ENCODE measurements at regions not wholly inside any gene's neighbourhood (a gene's known extent, or its start where the extent isn't known, plus 50 kb on each side); places are given as distances from the start of the nearest gene placed in this dataset.
"Not testable (repeated sequence)": the region's sequence is repeated elsewhere in the genome, so short reads cannot be mapped to it uniquely, and the experiment has no call there.

- no peaks in the 10 kb centered on the region for H3K27me3 Mint-ChIP-seq
- no peak overlapping the region for H3K4me3 Mint-ChIP-seq
- no peak overlapping the region for H3K27ac Mint-ChIP-seq
- H3K9me3 Mint-ChIP-seq: peaks cover 2% of the 10 kb centered on the region
- ATAC-seq (replicated peaks): no peak
- no peaks in the 10 kb centered on the region for H3K4me1 Mint-ChIP-seq
- no peaks in the 10 kb centered on the region for H3K36me3 Mint-ChIP-seq (ENCODE audit: low read depth)
These were observed 592.1 kb upstream of the ANKRD30A start for GRCh38 chr10:36533316-36533715.

- no peaks in the 10 kb centered on the region for H3K4me1 Mint-ChIP-seq
- no peaks in the 10 kb centered on the region for H3K27me3 Mint-ChIP-seq
- no peak overlapping the region for H3K4me3 Mint-ChIP-seq
- H3K36me3 Mint-ChIP-seq (ENCODE audit: low read depth): no peaks in the 10 kb centered on the region
- no peak overlapping the region for H3K27ac Mint-ChIP-seq
- H3K9me3 Mint-ChIP-seq: peaks cover 4% of the 10 kb centered on the region
- ATAC-seq (replicated peaks): no peak
These were observed 593.8 kb upstream of the ANKRD30A start for GRCh38 chr10:36531621-36532020.

- no peak for ATAC-seq (replicated peaks)
These were observed 599.4 kb upstream of the ANKRD30A start for GRCh38 chr10:36526033-36526432.

GRCh38 chr10:36524126-36524525, 601.3 kb upstream of the ANKRD30A start:
- not testable (repeated sequence) for H3K9me3 Mint-ChIP-seq; H3K36me3 Mint-ChIP-seq (ENCODE audit: low read depth); H3K27ac Mint-ChIP-seq; H3K4me3 Mint-ChIP-seq; H3K4me1 Mint-ChIP-seq; H3K27me3 Mint-ChIP-seq
- peak; percentile 16 for ATAC-seq (replicated peaks)

More at GRCh38 chr10:36526033-36526432, 599.4 kb upstream of the ANKRD30A start:
- Mint-ChIP-seq H3K4me1 (no peaks in the 10 kb centered on the region), H3K9me3 (peaks cover 4% of the 10 kb centered on the region), H3K36me3 (ENCODE audit: low read depth) (no peaks in the 10 kb centered on the region), H3K27me3 (no peaks in the 10 kb centered on the region), H3K27ac (no peak overlapping the region), H3K4me3 (no peak overlapping the region)

GRCh38 chr10:36519909-36520308, 605.5 kb upstream of the ANKRD30A start:
- Mint-ChIP-seq H3K27me3 (no peaks in the 10 kb centered on the region), H3K4me1 (no peaks in the 10 kb centered on the region), H3K9me3 (no peaks in the 10 kb centered on the region), H3K4me3 (no peak overlapping the region), H3K36me3 (ENCODE audit: low read depth) (no peaks in the 10 kb centered on the region), H3K27ac (no peak overlapping the region)
- ATAC-seq (replicated peaks): no peak

- H3K36me3 Mint-ChIP-seq (ENCODE audit: low read depth): no peaks in the 10 kb centered on the region
- ATAC-seq (replicated peaks): no peak
- no peaks in the 10 kb centered on the region for H3K4me1 Mint-ChIP-seq
- H3K27me3 Mint-ChIP-seq: no peaks in the 10 kb centered on the region
- H3K4me3 Mint-ChIP-seq: no peak overlapping the region
- no peak overlapping the region for H3K27ac Mint-ChIP-seq
- no peaks in the 10 kb centered on the region for H3K9me3 Mint-ChIP-seq
These were observed 609.1 kb upstream of the ANKRD30A start for GRCh38 chr10:36516281-36516680.

GRCh38 chr10:36515319-36515718, 610.1 kb upstream of the ANKRD30A start:
- Mint-ChIP-seq H3K27ac (no peak overlapping the region), H3K36me3 (ENCODE audit: low read depth) (no peaks in the 10 kb centered on the region), H3K4me3 (no peak overlapping the region), H3K9me3 (no peaks in the 10 kb centered on the region), H3K27me3 (no peaks in the 10 kb centered on the region), H3K4me1 (no peaks in the 10 kb centered on the region)
- no peak for ATAC-seq (replicated peaks)

- Mint-ChIP-seq H3K27me3 (no peaks in the 10 kb centered on the region), H3K36me3 (ENCODE audit: low read depth) (no peaks in the 10 kb centered on the region), H3K27ac (no peak overlapping the region), H3K4me3 (no peak overlapping the region), H3K4me1 (no peaks in the 10 kb centered on the region), H3K9me3 (peaks cover 5% of the 10 kb centered on the region)
- ATAC-seq (replicated peaks): no peak
These were observed 617.7 kb upstream of the ANKRD30A start for GRCh38 chr10:36507715-36508114.

- ATAC-seq (replicated peaks): no peak
- no peaks in the 10 kb centered on the region for H3K36me3 Mint-ChIP-seq (ENCODE audit: low read depth)
- H3K4me1 Mint-ChIP-seq: no peaks in the 10 kb centered on the region
- no peak overlapping the region for H3K4me3 Mint-ChIP-seq
- no peaks in the 10 kb centered on the region for H3K27me3 Mint-ChIP-seq
- H3K9me3 Mint-ChIP-seq: peaks cover 5% of the 10 kb centered on the region
- H3K27ac Mint-ChIP-seq: no peak overlapping the region
These were observed 618.5 kb upstream of the ANKRD30A start for GRCh38 chr10:36506697-36507496.

- no peaks in the 10 kb centered on the region for H3K36me3 Mint-ChIP-seq (ENCODE audit: low read depth)
- no peak overlapping the region for H3K27ac Mint-ChIP-seq
- ATAC-seq (replicated peaks): no peak
- no peaks in the 10 kb centered on the region for H3K4me1 Mint-ChIP-seq
- H3K4me3 Mint-ChIP-seq: no peak overlapping the region
- H3K9me3 Mint-ChIP-seq: peaks cover 5% of the 10 kb centered on the region
- H3K27me3 Mint-ChIP-seq: no peaks in the 10 kb centered on the region
These were observed 619.1 kb upstream of the ANKRD30A start for GRCh38 chr10:36506261-36506660.

- H3K27ac Mint-ChIP-seq: no peak overlapping the region
- H3K36me3 Mint-ChIP-seq (ENCODE audit: low read depth): no peaks in the 10 kb centered on the region
- no peaks in the 10 kb centered on the region for H3K27me3 Mint-ChIP-seq
- H3K4me1 Mint-ChIP-seq: no peaks in the 10 kb centered on the region
- no peak for ATAC-seq (replicated peaks)
- H3K4me3 Mint-ChIP-seq: no peak overlapping the region
- H3K9me3 Mint-ChIP-seq: peaks cover 5% of the 10 kb centered on the region
These were observed 620.6 kb upstream of the ANKRD30A start for GRCh38 chr10:36504758-36505157.

- Mint-ChIP-seq H3K9me3 (peaks cover 5% of the 10 kb centered on the region), H3K27me3 (no peaks in the 10 kb centered on the region), H3K27ac (no peak overlapping the region), H3K4me1 (no peaks in the 10 kb centered on the region), H3K36me3 (ENCODE audit: low read depth) (no peaks in the 10 kb centered on the region), H3K4me3 (no peak overlapping the region)
- no peak for ATAC-seq (replicated peaks)
These were observed 625.1 kb upstream of the ANKRD30A start for GRCh38 chr10:36500266-36500665.

GRCh38 chr10:36499693-36500092, 625.7 kb upstream of the ANKRD30A start:
- no peak overlapping the region for H3K27ac Mint-ChIP-seq
- no peak overlapping the region for H3K4me3 Mint-ChIP-seq
- no peaks in the 10 kb centered on the region for H3K36me3 Mint-ChIP-seq (ENCODE audit: low read depth)
- no peaks in the 10 kb centered on the region for H3K27me3 Mint-ChIP-seq
- no peaks in the 10 kb centered on the region for H3K4me1 Mint-ChIP-seq
- peaks cover 5% of the 10 kb centered on the region for H3K9me3 Mint-ChIP-seq
- no peak for ATAC-seq (replicated peaks)

- no peak for ATAC-seq (replicated peaks)
- Mint-ChIP-seq H3K36me3 (ENCODE audit: low read depth) (no peaks in the 10 kb centered on the region), H3K27me3 (no peaks in the 10 kb centered on the region), H3K27ac (no peak overlapping the region), H3K4me3 (no peak overlapping the region), H3K4me1 (no peaks in the 10 kb centered on the region), H3K9me3 (no peaks in the 10 kb centered on the region)
These were observed 628.6 kb upstream of the ANKRD30A start for GRCh38 chr10:36496758-36497157.

- ATAC-seq (replicated peaks): no peak
These were observed 631.0 kb upstream of the ANKRD30A start for GRCh38 chr10:36494371-36494770.

GRCh38 chr10:36493516-36493880, 631.9 kb upstream of the ANKRD30A start:
- Mint-ChIP-seq H3K9me3 (no peaks in the 10 kb centered on the region), H3K27ac (no peak overlapping the region), H3K36me3 (ENCODE audit: low read depth) (no peaks in the 10 kb centered on the region), H3K4me1 (no peaks in the 10 kb centered on the region), H3K27me3 (no peaks in the 10 kb centered on the region), H3K4me3 (no peak overlapping the region)
- ATAC-seq (replicated peaks): no peak

More at GRCh38 chr10:36494371-36494770, 631.0 kb upstream of the ANKRD30A start:
- Mint-ChIP-seq H3K4me1 (no peaks in the 10 kb centered on the region), H3K27me3 (no peaks in the 10 kb centered on the region), H3K27ac (no peak overlapping the region), H3K36me3 (ENCODE audit: low read depth) (no peaks in the 10 kb centered on the region), H3K9me3 (no peaks in the 10 kb centered on the region), H3K4me3 (no peak overlapping the region)
